ENCODE measurements at regions not wholly inside any gene's neighbourhood (a gene's known extent, or its start where the extent isn't known, plus 50 kb on each side); places are given as distances from the start of the nearest gene placed in this dataset.

DNA sequence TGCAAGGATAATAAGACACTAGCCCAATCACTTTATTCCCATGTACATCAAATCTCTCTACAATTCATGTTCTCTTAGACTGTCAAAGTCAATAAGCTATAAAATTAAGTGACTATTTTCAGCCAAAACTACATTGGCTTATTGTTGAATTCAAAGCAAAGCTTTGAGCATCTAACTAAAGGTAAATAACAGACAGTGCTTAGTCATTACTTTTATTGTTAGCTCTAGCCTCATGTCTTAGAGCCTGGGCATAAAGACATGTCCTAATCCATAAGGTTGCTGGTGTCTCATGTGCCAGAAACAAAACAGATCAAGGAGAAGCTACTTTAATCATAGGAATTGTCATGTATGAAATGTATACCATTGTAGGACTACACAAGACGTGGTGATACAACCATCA lies 103.1 kb upstream of the UNC5C start:
- POLR2A ChIA-PET, result no interaction called here

DNA sequence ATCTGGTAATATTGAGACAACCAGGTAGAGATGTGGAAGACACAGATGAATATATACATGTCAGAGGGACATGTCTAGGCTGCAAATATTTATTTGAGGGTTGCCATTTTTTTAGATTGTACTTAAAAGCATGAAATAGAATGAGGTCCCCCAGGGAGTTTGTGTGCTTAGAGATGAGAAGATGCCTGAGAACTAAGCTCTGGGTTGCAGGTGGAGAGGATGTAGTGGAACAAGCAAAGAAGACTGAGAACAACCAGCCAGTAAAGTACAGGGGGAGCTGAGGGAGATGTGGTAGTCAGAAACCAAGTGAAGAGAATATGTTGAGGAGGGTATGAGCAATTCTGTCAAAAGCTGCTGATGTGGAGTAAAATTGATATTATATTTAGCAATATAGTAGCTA lies 95.6 kb upstream of the UNC5C start:
- H3K4me3 ChIP-seq (replicated peaks in 1 of 2; ENCODE audit: low read depth in 1 of 2, low read length in 2 of 2), result no peak overlapping the region
- no peak overlapping the region for H2AFZ ChIP-seq (ENCODE audit: low read depth, low read length, poor library complexity, severe bottlenecking)
- H3K27ac ChIP-seq (ENCODE audit: low read depth, low read length), result no peak overlapping the region
- CTCF ChIA-PET, result no interaction called here
- H3K79me2 ChIP-seq (ENCODE audit: insufficient read depth, low read length), result no peaks in the 10 kb centered on the region
- H3K4me2 ChIP-seq (ENCODE audit: low read length), result no peak overlapping the region
- POLR2A ChIA-PET, result no interaction called here
- H3K36me3 ChIP-seq (ENCODE audit: control insufficient read depth in 1 of 2, insufficient read depth in 2 of 2, low read length in 2 of 2), result no peaks in the 10 kb centered on the region
- TF ChIP-seq ZFX (IDR thresholded peaks at IDR 0.05) (no peak), CBX3 (IDR thresholded peaks at IDR 0.05; ENCODE audit: low read depth) (no peak), EZH2phosphoT487 (IDR thresholded peaks at IDR 0.05; ENCODE audit: borderline replicate concordance) (no peak), YY1 (IDR thresholded peaks at IDR 0.05; ENCODE audit: extremely low read depth, insufficient replicate concordance, low read depth, low read length) (no peak), POLR2A (IDR thresholded peaks at IDR 0.05; ENCODE audit: borderline replicate concordance, extremely low read depth, insufficient read depth, insufficient read length) (no peak), CEBPB (IDR thresholded peaks at IDR 0.05; ENCODE audit: low read depth) (no peak), SRF (IDR thresholded peaks at IDR 0.05; ENCODE audit: low read depth) (no peak), FOSL1 (IDR thresholded peaks at IDR 0.05; ENCODE audit: low read depth) (no peak), RAD21 (IDR thresholded peaks at IDR 0.05; ENCODE audit: low read depth) (no peak), SP1 (IDR thresholded peaks at IDR 0.05; ENCODE audit: low read depth) (no peak), CTCF (IDR thresholded peaks at IDR 0.05 in 2 of 3, conservative IDR thresholded peaks at IDR 0.05 in 1 of 3; ENCODE audit: borderline replicate concordance in 1 of 3, insufficient read depth in 1 of 3, low read depth in 2 of 3, low read length in 2 of 3) (no peak), SIN3A (IDR thresholded peaks at IDR 0.05; ENCODE audit: low read depth) (no peak), ZNF274 (IDR thresholded peaks at IDR 0.05; ENCODE audit: low read depth, low read length) (no peak), JUND (IDR thresholded peaks at IDR 0.05) (no peak), POLR2AphosphoS5 (IDR thresholded peaks at IDR 0.05; ENCODE audit: low read depth, low read length) (no peak), ELF1 (IDR thresholded peaks at IDR 0.05; ENCODE audit: borderline replicate concordance, low read depth) (no peak), TCF7L2 (IDR thresholded peaks at IDR 0.05; ENCODE audit: borderline replicate concordance, extremely low read depth, insufficient read depth, insufficient read length) (no peak)
- TF ChIP-seq, protein P1, sequence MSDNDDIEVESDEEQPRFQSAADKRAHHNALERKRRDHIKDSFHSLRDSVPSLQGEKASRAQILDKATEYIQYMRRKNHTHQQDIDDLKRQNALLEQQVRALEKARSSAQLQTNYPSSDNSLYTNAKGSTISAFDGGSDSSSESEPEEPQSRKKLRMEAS (IDR thresholded peaks at IDR 0.05), result no peak
- TF ChIP-seq, protein P2, sequence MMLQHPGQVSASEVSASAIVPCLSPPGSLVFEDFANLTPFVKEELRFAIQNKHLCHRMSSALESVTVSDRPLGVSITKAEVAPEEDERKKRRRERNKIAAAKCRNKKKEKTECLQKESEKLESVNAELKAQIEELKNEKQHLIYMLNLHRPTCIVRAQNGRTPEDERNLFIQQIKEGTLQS (IDR thresholded peaks at IDR 0.05), result no peak
- H3K27me3 ChIP-seq (ENCODE audit: insufficient read depth, low read length), result no peaks in the 10 kb centered on the region
- H3K4me1 ChIP-seq (ENCODE audit: control insufficient read depth in 1 of 2, insufficient read depth in 2 of 2, low read length in 2 of 2), result no peaks in the 10 kb centered on the region
- DNase-seq (ENCODE audit: low read depth, low spot score), result no peak
- H3K9ac ChIP-seq (ENCODE audit: low read length), result no peak overlapping the region
- no peaks in the 10 kb centered on the region for H4K20me1 ChIP-seq (ENCODE audit: insufficient read depth)
- H3K9me3 ChIP-seq (ENCODE audit: control insufficient read depth in 1 of 2, insufficient read depth in 1 of 2, low read depth in 1 of 2, low read length in 2 of 2), result no peaks in the 10 kb centered on the region
- ATAC-seq, result no peak
- RAD21 ChIA-PET (ENCODE audit: low non-redundant PET in 1 of 2, low total read pairs in 2 of 2, uncharacterized antibody in 2 of 2, unreplicated experiment in 2 of 2), result no interaction called here
- H3K9me2 ChIP-seq (ENCODE audit: insufficient read depth), result no peaks in the 10 kb centered on the region
- BruUV-seq (replicated peaks), result no TSS peak
- intact Hi-C loops (cut with micrococcal nuclease), result no loop called here

More for the DNA sequence above, 103.1 kb upstream of the UNC5C start:
- no peaks in the 10 kb centered on the region for H3K9me3 ChIP-seq (ENCODE audit: control insufficient read depth in 1 of 2, insufficient read depth in 1 of 2, low read depth in 1 of 2, low read length in 2 of 2)
- H3K4me2 ChIP-seq (ENCODE audit: low read length), result no peak overlapping the region
- no TSS peak for BruUV-seq (replicated peaks)
- H3K79me2 ChIP-seq (ENCODE audit: insufficient read depth, low read length), result no peaks in the 10 kb centered on the region
- ChIA-PET RAD21 (ENCODE audit: low non-redundant PET in 1 of 2, low total read pairs in 2 of 2, uncharacterized antibody in 2 of 2, unreplicated experiment in 2 of 2) (no interaction called here), CTCF (no interaction called here)
- H2AFZ ChIP-seq (ENCODE audit: low read depth, low read length, poor library complexity, severe bottlenecking), result no peak overlapping the region
- intact Hi-C loops (cut with micrococcal nuclease), result no loop called here
- H3K9ac ChIP-seq (ENCODE audit: low read length), result no peak overlapping the region
- TF ChIP-seq TCF7L2 (IDR thresholded peaks at IDR 0.05; ENCODE audit: borderline replicate concordance, extremely low read depth, insufficient read depth, insufficient read length) (no peak), JUND (IDR thresholded peaks at IDR 0.05) (no peak), EZH2 (IDR thresholded peaks at IDR 0.05) (no peak), FOSL1 (IDR thresholded peaks at IDR 0.05; ENCODE audit: low read depth) (no peak), SIN3A (IDR thresholded peaks at IDR 0.05; ENCODE audit: low read depth) (no peak), RAD21 (IDR thresholded peaks at IDR 0.05; ENCODE audit: low read depth) (no peak), ELF1 (IDR thresholded peaks at IDR 0.05; ENCODE audit: borderline replicate concordance, low read depth) (no peak), CBX3 (IDR thresholded peaks at IDR 0.05; ENCODE audit: low read depth) (no peak)
- TF ChIP-seq, protein P2 (IDR thresholded peaks at IDR 0.05), result no peak
- no peaks in the 10 kb centered on the region for H3K27me3 ChIP-seq (ENCODE audit: insufficient read depth, low read length)
- no peak for ATAC-seq
- no peak overlapping the region for H3K27ac ChIP-seq (ENCODE audit: low read depth, low read length)
- no peaks in the 10 kb centered on the region for H3K9me2 ChIP-seq (ENCODE audit: insufficient read depth)
- H3K4me1 ChIP-seq (ENCODE audit: control insufficient read depth in 1 of 2, insufficient read depth in 2 of 2, low read length in 2 of 2), result no peaks in the 10 kb centered on the region
- DNase-seq (ENCODE audit: low read depth, low spot score), result no peak
- H3K4me3 ChIP-seq (replicated peaks in 1 of 2; ENCODE audit: low read depth in 1 of 2, low read length in 2 of 2), result no peak overlapping the region
- no peaks in the 10 kb centered on the region for H4K20me1 ChIP-seq (ENCODE audit: insufficient read depth)
- H3K36me3 ChIP-seq (ENCODE audit: control insufficient read depth in 1 of 2, insufficient read depth in 2 of 2, low read length in 2 of 2), result no peaks in the 10 kb centered on the region
